ENCODE measurements at regions not wholly inside any gene's neighbourhood (a gene's known extent, or its start where the extent isn't known, plus 50 kb on each side); places are given as distances from the start of the nearest gene placed in this dataset.
"Not testable (repeated sequence)": the region's sequence is repeated elsewhere in the genome, so short reads cannot be mapped to it uniquely, and the experiment has no call there.

DNA sequence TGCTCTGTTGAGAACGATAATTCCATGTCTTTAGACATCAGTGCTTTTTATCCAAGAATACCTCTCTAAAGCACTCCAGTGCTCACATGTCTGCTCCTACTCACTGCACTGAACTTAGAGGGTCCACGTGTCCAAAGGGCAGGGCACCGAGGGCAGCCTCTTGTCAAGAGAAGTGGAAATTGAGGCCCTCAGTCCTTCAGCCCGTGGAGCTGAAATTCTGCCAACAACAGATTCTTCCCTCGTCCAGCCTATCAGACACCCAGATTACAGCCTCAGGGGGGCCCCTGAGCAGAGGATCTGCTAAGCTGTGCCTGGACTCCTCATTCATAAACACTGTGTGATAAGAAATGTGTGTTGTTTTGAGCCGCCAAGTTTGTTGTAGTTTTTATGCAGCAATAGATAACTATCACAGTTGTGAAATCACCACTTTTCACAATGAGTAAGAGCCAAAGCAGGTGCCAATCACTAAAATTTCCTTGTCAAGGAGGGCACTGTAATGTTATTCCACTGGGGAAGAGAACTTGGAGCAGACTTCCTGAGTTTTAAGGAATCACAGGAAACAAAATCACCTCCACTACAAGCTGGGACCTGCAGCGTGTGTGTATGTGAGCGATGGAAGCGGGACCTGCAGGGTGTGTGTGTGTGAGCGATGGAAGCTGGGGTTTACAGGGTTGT, 58.8 kb upstream of the IGFBPL1 start:
- TF ChIP-seq, protein P1, sequence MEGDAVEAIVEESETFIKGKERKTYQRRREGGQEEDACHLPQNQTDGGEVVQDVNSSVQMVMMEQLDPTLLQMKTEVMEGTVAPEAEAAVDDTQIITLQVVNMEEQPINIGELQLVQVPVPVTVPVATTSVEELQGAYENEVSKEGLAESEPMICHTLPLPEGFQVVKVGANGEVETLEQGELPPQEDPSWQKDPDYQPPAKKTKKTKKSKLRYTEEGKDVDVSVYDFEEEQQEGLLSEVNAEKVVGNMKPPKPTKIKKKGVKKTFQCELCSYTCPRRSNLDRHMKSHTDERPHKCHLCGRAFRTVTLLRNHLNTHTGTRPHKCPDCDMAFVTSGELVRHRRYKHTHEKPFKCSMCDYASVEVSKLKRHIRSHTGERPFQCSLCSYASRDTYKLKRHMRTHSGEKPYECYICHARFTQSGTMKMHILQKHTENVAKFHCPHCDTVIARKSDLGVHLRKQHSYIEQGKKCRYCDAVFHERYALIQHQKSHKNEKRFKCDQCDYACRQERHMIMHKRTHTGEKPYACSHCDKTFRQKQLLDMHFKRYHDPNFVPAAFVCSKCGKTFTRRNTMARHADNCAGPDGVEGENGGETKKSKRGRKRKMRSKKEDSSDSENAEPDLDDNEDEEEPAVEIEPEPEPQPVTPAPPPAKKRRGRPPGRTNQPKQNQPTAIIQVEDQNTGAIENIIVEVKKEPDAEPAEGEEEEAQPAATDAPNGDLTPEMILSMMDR (IDR thresholded peaks at IDR 0.05), result no peak
- CTCF ChIA-PET, result no interaction called here
- no peak for ATAC-seq
- Mint-ChIP-seq H3K27me3 (peaks cover 14% of the 10 kb centered on the region), H3K4me1 (ENCODE audit: low read depth) (no peaks in the 10 kb centered on the region), H3K4me3 (no peak overlapping the region), H3K9me3 (no peaks in the 10 kb centered on the region), H3K36me3 (ENCODE audit: low read depth) (no peaks in the 10 kb centered on the region), H3K27ac (no peak overlapping the region)
- DNase-seq, result no peak
- intact Hi-C loops (cut with micrococcal nuclease), result no loop called here
- POLR2A ChIA-PET, result interaction anchor here (0.6 kb wide), 1 partner anchor 17 kb away, joined by 4 read pairs; no protein-coding TSS in a partner anchor

DNA sequence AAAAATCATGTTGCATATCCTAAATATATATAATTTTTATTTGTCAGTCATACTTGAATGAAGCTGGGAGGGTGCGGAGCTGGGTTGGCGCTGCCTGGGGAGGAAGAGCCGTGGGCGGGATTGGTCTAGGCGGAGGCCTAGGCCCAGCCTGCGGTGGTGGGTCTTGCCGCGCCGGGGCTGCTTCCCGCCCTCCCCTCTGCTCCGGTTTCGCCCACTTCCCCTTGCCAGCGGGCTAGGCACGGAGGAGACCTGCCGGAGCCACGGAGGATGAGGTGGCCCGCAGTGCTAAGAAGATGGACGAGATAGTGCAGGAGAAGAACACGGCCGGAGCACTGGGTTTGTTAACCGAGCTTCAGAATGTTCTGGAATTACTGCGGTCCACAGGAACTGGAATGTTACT, 54.0 kb upstream of the IGFBPL1 start:
- Mint-ChIP-seq H3K27ac (no peak overlapping the region), H3K36me3 (ENCODE audit: low read depth) (peaks cover 2% of the 10 kb centered on the region), H3K4me1 (ENCODE audit: low read depth) (no peaks in the 10 kb centered on the region), H3K4me3 (no peak overlapping the region), H3K27me3 (no peaks in the 10 kb centered on the region), H3K9me3 (peaks cover 9% of the 10 kb centered on the region)
- POLR2A ChIA-PET, result no interaction called here
- intact Hi-C loops (cut with micrococcal nuclease), result no loop called here
- TF ChIP-seq, protein P1 (IDR thresholded peaks at IDR 0.05), result no peak
- ATAC-seq (no peak), DNase-seq (no peak)
- CTCF ChIA-PET, result no interaction called here

DNA sequence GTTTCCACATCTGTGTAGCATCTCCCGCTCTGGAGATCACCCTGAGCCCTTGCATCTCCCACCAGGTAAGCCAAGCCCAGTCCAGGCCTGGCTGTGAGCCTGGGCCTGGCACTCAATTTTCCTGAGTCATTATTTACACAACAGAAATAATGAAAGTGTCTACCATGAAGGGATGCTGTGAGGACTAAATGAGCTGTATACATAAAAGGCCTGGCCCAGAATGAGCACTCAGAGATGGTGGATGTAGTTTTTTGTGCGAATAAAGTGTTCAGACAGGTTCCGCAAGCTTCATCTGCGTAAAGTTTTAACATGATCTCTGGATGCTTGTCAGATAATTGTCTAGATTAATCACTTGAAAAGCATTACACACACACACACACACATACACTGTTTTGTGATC, 50.2 kb upstream of the IGFBPL1 start:
- H3K9me3 Mint-ChIP-seq; intact Hi-C loops (cut with micrococcal nuclease); H3K27me3 Mint-ChIP-seq; H3K4me3 Mint-ChIP-seq; DNase-seq; ATAC-seq; H3K27ac Mint-ChIP-seq; CTCF ChIA-PET; H3K36me3 Mint-ChIP-seq (ENCODE audit: low read depth); POLR2A ChIA-PET; H3K4me1 Mint-ChIP-seq (ENCODE audit: low read depth): not testable (repeated sequence)

Data from activated CD8-positive, alpha-beta T cell treated with anti-CD3 and anti-CD28 coated beads for 36 hours (primary cell).